ENCODE measurements at regions not wholly inside any gene's neighbourhood (a gene's known extent, or its start where the extent isn't known, plus 50 kb on each side); places are given as distances from the start of the nearest gene placed in this dataset.

- TF ChIP-seq CTCF (conservative IDR thresholded peaks at IDR 0.05), result no peak
- H3K27ac ChIP-seq, result no peak overlapping the region
These were observed 68.2 kb upstream of the NTRK3 start for GRCh38 chr15:88324741-88325065.

DNA sequence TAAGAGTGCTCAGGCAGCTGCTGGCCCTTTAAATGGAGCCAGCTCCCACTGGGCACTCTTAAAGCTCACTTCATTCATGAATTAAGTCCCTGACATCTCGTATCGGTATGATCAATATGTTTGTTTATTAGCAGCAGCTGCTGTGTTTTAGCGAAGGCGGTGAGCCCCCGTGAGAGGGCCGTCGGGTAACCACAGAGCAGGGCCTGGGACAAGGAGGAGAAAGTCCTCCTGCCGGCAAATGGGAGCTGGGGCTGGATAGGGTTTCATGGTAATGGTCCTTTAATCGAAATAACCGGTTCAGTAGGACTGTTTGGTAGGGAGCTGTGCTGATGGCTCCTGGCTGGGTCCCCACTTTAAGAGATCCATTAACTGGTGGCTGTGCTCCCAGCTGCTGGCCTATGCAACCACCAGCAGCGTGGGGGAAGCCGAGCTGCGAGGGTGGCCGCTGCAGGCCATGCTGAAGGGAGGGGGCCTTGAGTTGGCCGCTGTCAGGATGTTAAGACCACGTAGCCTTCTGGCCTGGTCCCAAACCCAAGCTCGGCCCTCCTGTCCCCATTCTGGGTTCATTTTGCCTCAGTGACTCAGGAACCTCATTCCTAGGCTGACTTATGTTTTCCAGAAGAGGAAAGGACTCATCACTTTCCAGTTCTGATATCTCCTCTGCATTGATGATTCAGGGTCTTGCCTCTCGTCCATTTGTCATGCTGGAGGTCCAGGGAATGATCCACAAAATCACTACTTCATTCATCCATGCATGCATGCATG lies 67.6 kb upstream of the NTRK3 start:
- no peak for TF ChIP-seq CTCF (conservative IDR thresholded peaks at IDR 0.05)
- no peak overlapping the region for H3K27ac ChIP-seq

DNA sequence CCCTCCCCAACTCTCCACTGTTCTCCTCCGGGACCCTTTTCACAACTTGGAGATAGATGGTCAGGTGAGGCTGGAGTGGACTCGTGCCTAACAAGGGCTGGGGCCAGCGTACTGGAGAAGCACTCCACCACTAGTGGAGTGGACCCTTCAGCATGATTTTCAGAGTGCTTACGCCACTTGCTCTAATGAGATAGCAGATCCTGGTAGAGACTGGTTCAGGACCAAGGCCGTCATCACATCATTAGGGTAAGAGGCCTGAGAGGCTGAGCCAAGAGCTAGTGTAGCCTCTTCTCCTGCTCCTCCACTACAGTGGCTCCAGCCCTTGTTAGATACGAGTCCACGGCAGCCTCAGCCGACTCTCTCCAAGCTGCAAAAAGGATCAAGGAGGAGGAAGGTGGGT lies 66.9 kb upstream of the NTRK3 start:
- H3K27ac ChIP-seq, result no peak overlapping the region
- no peak for TF ChIP-seq CTCF (conservative IDR thresholded peaks at IDR 0.05)

DNA sequence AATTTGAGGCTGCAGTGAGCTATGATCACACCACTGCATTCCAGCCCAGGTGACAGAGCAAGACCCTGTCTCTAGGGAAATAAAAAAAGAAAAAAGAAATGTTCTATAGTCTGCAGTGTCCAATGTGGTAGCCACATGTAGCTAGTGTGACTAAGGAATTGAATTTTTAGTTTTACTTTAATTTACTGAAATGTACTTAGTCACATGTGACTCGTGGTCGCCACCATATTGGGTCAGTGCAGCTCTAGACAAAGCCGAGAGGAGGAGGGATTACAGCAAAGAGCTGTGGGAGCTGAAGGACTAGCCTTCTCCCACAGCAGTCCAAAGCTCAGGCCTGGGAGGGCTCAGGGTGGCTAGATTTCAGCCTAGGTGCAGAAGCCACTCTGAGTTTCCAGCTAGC lies 65.9 kb upstream of the NTRK3 start:
- no peak for TF ChIP-seq CTCF (conservative IDR thresholded peaks at IDR 0.05)
- no peak overlapping the region for H3K27ac ChIP-seq

DNA sequence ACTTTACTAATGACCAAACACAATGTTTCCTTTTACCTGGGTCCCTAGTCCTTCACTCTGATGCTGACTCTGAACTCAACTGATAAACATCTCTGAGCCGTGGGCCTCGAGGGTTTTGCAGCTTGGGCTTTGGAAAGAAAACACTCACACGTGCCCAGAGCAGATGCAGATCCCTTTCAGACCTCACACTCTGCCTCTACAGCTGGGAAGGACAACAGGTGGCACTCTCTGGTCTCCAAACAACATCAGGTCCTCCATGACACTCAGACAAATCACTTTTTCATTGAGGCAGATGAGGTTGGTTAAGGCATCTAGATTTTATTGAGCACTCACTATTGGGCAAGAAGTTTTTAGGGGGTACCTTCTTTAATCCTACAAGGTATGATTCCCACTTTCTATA lies 64.7 kb upstream of the NTRK3 start:
- no peak for TF ChIP-seq CTCF (conservative IDR thresholded peaks at IDR 0.05)
- H3K27ac ChIP-seq, result no peak overlapping the region

GRCh38 chr15:88316586-88316985 lies 60.0 kb upstream of the NTRK3 start:
- no peak overlapping the region for H3K27ac ChIP-seq
- no peak for TF ChIP-seq CTCF (conservative IDR thresholded peaks at IDR 0.05)

GRCh38 chr15:88315221-88315878 lies 58.8 kb upstream of the NTRK3 start:
- no peak for TF ChIP-seq CTCF (conservative IDR thresholded peaks at IDR 0.05)

More at GRCh38 chr15:88315221-88315878, 58.8 kb upstream of the NTRK3 start:
- no peak overlapping the region for H3K27ac ChIP-seq
